ENCODE measurements at regions not wholly inside any gene's neighbourhood (a gene's known extent, or its start where the extent isn't known, plus 50 kb on each side); places are given as distances from the start of the nearest gene placed in this dataset.

DNA sequence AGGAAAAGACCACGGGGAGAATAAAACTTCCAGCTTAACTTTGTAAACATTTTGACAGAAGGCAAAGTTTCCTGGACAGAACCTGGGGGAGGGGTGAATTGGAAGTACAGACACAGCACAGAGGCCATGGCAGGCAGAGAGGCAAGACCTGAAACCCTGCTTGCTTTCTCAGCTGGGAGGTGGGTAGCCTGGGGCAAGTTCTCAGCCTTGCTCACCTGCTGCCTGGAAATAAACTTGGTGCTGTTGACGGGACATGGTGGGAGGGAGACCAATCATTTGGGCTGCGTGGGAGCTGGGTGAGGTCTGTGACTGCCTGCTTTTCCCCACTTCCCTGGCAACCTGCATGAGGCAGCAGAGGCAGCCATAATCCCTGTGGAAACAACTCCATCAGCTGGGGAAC, 221.3 kb downstream of the MOXD1 start (continued):
- TF ChIP-seq, protein P1, sequence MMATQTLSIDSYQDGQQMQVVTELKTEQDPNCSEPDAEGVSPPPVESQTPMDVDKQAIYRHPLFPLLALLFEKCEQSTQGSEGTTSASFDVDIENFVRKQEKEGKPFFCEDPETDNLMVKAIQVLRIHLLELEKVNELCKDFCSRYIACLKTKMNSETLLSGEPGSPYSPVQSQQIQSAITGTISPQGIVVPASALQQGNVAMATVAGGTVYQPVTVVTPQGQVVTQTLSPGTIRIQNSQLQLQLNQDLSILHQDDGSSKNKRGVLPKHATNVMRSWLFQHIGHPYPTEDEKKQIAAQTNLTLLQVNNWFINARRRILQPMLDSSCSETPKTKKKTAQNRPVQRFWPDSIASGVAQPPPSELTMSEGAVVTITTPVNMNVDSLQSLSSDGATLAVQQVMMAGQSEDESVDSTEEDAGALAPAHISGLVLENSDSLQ (IDR thresholded peaks at IDR 0.05), result no peak

DNA sequence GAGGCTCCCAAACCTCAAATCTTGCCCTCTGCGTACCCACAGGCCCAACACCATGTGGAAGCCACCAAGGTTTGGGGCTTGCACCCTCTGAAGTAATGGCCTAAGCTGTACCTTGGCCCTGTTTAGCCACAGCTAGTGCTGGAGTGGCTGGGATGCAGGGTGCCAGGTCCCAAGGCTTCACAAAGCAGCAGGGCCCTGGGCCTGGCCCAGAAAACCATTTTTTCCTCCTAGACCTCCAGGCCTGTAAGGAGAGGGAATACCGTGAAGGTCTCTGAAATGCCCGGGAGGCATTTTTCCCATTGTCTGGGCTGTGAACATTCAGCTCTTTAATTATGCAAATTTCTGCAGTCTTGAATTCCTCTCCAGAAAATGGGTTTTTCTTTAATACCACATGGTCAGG, 223.7 kb upstream of the CCN2 start:
- CTCF ChIA-PET, result no interaction called here
- intact Hi-C loops (cut with micrococcal nuclease; ENCODE audit: unreplicated experiment), result no loop called here
- 61% methylated on average over 3 of the region's 3 CpGs for WGBS (ENCODE audit: insufficient coverage, insufficient replicate concordance, low lambda C conversion rate, missing lambda C conversion rate)
- in situ Hi-C loops (cut with MboI), result no loop called here
- Histone ChIP-seq H4K20me1 (ENCODE audit: control insufficient read depth, insufficient read depth) (no peaks in the 10 kb centered on the region), H3K27me3 (replicated peaks in 1 of 2; ENCODE audit: control insufficient read depth in 2 of 2, insufficient read depth in 2 of 2, low read length in 1 of 2) (no peaks in the 10 kb centered on the region), H3K4me2 (ENCODE audit: control insufficient read depth, insufficient read depth) (no peak overlapping the region), H3K9ac (ENCODE audit: control insufficient read depth, insufficient read depth, low read length) (no peak overlapping the region), H3K27ac (ENCODE audit: control insufficient read depth, insufficient read depth) (no peak overlapping the region), H3K4me1 (ENCODE audit: control insufficient read depth, insufficient read depth, low read length) (no peaks in the 10 kb centered on the region), H2AFZ (ENCODE audit: control insufficient read depth, low read depth, low read length) (no peak overlapping the region), H3K79me2 (ENCODE audit: control insufficient read depth, insufficient read depth, low read length) (no peaks in the 10 kb centered on the region), H3K36me3 (ENCODE audit: control insufficient read depth in 2 of 2, insufficient read depth in 2 of 2, low read length in 1 of 2) (no peaks in the 10 kb centered on the region), H3K9me3 (replicated peaks; ENCODE audit: control insufficient read depth, insufficient read depth, low read length) (peaks cover 1% of the 10 kb centered on the region; the same call in 1 of the 3 replicates), H3K4me3 (no peak overlapping the region)
- DNase-seq (ENCODE audit: low read depth, low spot score), result no peak
- TF ChIP-seq, protein P2, sequence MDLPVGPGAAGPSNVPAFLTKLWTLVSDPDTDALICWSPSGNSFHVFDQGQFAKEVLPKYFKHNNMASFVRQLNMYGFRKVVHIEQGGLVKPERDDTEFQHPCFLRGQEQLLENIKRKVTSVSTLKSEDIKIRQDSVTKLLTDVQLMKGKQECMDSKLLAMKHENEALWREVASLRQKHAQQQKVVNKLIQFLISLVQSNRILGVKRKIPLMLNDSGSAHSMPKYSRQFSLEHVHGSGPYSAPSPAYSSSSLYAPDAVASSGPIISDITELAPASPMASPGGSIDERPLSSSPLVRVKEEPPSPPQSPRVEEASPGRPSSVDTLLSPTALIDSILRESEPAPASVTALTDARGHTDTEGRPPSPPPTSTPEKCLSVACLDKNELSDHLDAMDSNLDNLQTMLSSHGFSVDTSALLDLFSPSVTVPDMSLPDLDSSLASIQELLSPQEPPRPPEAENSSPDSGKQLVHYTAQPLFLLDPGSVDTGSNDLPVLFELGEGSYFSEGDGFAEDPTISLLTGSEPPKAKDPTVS (IDR thresholded peaks at IDR 0.05; ENCODE audit: low read depth, low read length), result no peak
- TF ChIP-seq ASH2L (IDR thresholded peaks at IDR 0.05; ENCODE audit: borderline replicate concordance, low read depth) (no peak), PAX5 (IDR thresholded peaks at IDR 0.05; ENCODE audit: borderline replicate concordance, low read depth, low read length) (no peak), ETV6 (conservative IDR thresholded peaks at IDR 0.05 in 1 of 2, IDR thresholded peaks at IDR 0.05 in 1 of 2; ENCODE audit: borderline replicate concordance in 1 of 2, low read depth in 1 of 2) (no peak), TARDBP (IDR thresholded peaks at IDR 0.05; ENCODE audit: borderline replicate concordance) (no peak), DPF2 (IDR thresholded peaks at IDR 0.05) (no peak), BCL11A (IDR thresholded peaks at IDR 0.05; ENCODE audit: low read depth, low read length) (no peak), POU2F2 (IDR thresholded peaks at IDR 0.05; ENCODE audit: borderline replicate concordance, low read depth, low read length) (no peak)
- TF ChIP-seq, protein P3, sequence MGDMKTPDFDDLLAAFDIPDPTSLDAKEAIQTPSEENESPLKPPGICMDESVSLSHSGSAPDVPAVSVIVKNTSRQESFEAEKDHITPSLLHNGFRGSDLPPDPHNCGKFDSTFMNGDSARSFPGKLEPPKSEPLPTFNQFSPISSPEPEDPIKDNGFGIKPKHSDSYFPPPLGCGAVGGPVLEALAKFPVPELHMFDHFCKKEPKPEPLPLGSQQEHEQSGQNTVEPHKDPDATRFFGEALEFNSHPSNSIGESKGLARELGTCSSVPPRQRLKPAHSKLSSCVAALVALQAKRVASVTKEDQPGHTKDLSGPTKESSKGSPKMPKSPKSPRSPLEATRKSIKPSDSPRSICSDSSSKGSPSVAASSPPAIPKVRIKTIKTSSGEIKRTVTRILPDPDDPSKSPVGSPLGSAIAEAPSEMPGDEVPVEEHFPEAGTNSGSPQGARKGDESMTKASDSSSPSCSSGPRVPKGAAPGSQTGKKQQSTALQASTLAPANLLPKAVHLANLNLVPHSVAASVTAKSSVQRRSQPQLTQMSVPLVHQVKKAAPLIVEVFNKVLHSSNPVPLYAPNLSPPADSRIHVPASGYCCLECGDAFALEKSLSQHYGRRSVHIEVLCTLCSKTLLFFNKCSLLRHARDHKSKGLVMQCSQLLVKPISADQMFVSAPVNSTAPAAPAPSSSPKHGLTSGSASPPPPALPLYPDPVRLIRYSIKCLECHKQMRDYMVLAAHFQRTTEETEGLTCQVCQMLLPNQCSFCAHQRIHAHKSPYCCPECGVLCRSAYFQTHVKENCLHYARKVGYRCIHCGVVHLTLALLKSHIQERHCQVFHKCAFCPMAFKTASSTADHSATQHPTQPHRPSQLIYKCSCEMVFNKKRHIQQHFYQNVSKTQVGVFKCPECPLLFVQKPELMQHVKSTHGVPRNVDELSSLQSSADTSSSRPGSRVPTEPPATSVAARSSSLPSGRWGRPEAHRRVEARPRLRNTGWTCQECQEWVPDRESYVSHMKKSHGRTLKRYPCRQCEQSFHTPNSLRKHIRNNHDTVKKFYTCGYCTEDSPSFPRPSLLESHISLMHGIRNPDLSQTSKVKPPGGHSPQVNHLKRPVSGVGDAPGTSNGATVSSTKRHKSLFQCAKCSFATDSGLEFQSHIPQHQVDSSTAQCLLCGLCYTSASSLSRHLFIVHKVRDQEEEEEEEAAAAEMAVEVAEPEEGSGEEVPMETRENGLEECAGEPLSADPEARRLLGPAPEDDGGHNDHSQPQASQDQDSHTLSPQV (IDR thresholded peaks at IDR 0.05), result no peak
- SMC1A ChIA-PET (ENCODE audit: uncharacterized antibody, unreplicated experiment), result no interaction called here
- ATAC-seq, result no peak
- RAD21 ChIA-PET (ENCODE audit: unreplicated experiment), result no interaction called here
- no TSS peak for BruUV-seq (replicated peaks)
- POLR2A ChIA-PET, result interaction anchor here (0.6 kb wide), 1 partner anchor 23 kb away, joined by 7 read pairs; no protein-coding TSS in a partner anchor
- no peak for FAIRE-seq

Measured in GM12878 (cell line).